ENCODE measurements at regions not wholly inside any gene's neighbourhood (a gene's known extent, or its start where the extent isn't known, plus 50 kb on each side); places are given as distances from the start of the nearest gene placed in this dataset.

DNA sequence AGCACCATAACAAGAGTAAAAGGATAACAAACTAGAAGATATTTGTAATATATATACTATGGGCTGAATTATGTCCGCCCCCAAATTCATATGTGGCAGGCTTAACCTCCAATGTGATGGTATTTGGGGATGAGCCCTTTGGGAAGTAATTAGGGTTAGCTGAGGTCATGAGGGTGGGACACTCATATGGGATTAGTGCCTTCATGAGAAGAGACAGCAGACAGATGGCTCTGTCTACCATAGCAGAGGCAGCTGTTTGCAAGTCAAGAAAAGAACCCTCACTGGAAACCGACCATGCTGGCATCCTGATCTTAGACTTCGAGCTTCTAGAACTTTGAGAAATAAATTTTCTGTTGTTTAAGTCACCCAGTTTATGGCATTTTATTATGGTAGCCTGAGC lies 303.6 kb downstream of the LMO4 start:
- TF ChIP-seq ZFX (IDR thresholded peaks at IDR 0.05) = no peak
- TF ChIP-seq, protein P1, sequence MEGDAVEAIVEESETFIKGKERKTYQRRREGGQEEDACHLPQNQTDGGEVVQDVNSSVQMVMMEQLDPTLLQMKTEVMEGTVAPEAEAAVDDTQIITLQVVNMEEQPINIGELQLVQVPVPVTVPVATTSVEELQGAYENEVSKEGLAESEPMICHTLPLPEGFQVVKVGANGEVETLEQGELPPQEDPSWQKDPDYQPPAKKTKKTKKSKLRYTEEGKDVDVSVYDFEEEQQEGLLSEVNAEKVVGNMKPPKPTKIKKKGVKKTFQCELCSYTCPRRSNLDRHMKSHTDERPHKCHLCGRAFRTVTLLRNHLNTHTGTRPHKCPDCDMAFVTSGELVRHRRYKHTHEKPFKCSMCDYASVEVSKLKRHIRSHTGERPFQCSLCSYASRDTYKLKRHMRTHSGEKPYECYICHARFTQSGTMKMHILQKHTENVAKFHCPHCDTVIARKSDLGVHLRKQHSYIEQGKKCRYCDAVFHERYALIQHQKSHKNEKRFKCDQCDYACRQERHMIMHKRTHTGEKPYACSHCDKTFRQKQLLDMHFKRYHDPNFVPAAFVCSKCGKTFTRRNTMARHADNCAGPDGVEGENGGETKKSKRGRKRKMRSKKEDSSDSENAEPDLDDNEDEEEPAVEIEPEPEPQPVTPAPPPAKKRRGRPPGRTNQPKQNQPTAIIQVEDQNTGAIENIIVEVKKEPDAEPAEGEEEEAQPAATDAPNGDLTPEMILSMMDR (conservative IDR thresholded peaks at IDR 0.05) = no peak
- no peak overlapping the region for H3K27ac ChIP-seq

DNA sequence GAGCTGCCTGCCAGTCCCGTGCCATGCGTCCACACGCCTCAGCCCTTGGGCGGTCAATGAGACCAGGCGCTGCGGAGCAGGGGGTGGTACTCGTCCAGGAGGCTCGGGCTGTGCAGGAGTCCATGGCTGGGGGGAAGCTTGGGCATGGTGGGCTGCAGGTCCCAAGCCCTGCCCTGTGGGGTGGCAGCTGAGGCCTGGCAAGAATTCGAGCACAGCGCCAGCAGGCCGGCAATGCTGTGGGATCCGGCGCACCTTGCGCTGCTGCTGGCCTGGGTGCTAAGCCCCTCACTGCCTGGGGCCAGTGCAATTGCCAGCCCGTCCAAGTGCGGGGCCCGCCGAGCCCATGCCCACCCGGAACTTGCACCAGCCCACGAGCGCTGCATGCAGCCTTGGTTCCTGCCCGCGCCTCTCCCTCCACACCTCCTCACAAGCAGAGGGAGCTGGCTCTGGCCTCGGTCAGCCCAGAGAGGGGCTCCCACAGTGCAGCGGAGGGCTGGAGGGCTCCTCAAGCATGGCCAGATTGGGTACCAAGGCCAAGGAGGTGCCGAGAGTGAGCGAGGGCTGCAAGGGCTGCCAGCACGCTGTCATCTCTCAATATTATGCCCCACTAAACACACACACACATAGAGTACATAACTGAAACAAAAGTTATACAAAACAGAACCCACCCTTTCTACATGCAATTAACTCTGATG lies 307.7 kb downstream of the LMO4 start:
- TF ChIP-seq, protein P1 (conservative IDR thresholded peaks at IDR 0.05) = no peak
- TF ChIP-seq ZFX (IDR thresholded peaks at IDR 0.05) = no peak
- H3K27ac ChIP-seq = no peak overlapping the region

DNA sequence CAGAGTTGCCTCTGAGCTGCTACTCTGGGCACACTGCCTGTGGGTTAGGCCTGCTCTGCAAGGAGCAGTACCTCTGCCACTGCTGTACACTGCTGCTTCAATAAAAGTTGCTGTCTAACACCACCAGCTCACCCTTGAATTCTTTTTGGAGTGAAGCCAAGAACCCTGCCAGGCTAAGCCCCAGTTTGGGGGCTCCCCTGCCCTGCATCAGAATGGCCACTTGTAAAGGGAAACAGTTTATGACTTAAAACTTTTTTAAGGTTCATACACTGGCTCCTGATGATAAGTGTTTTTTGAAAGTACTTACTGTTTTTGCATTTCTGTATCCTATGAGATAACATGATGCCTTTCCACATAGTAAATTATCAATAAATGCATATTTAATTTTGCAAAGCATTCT lies 310.0 kb downstream of the LMO4 start:
- no peak for TF ChIP-seq ZFX (IDR thresholded peaks at IDR 0.05)
- TF ChIP-seq, protein P1 (conservative IDR thresholded peaks at IDR 0.05) = no peak
- H3K27ac ChIP-seq = no peak overlapping the region

- no peak overlapping the region for H3K27ac ChIP-seq
- TF ChIP-seq, protein P1 (conservative IDR thresholded peaks at IDR 0.05) = no peak
- TF ChIP-seq ZFX (IDR thresholded peaks at IDR 0.05) = no peak
Measured at GRCh38 chr1:87641996-87642395, 313.3 kb downstream of the LMO4 start.

- TF ChIP-seq, protein P1 (conservative IDR thresholded peaks at IDR 0.05) = no peak
- no peak for TF ChIP-seq ZFX (IDR thresholded peaks at IDR 0.05)
- no peak overlapping the region for H3K27ac ChIP-seq
Measured at GRCh38 chr1:87642581-87643221, 314.0 kb downstream of the LMO4 start.

- H3K27ac ChIP-seq = no peak overlapping the region
- TF ChIP-seq, protein P1 (conservative IDR thresholded peaks at IDR 0.05) = no peak
- TF ChIP-seq ZFX (IDR thresholded peaks at IDR 0.05) = no peak
Measured at GRCh38 chr1:87644033-87644578, 315.4 kb downstream of the LMO4 start.

- no peak for TF ChIP-seq ZFX (IDR thresholded peaks at IDR 0.05)
- TF ChIP-seq, protein P1 (conservative IDR thresholded peaks at IDR 0.05) = no peak
- H3K27ac ChIP-seq = no peak overlapping the region
Measured at GRCh38 chr1:87644579-87645190, 316.0 kb downstream of the LMO4 start.

Data from C4-2B (cell line).